Peyer's patch (tissue), 4 donors: ENCODE measurements at regions not wholly inside any gene's neighbourhood (a gene's known extent, or its start where the extent isn't known, plus 50 kb on each side); places are given as distances from the start of the nearest gene placed in this dataset.

Experiments used
- POLR2A ChIP-seq, 2 donors: fragments of 450-650 bp; IDR thresholded peaks; one replicate each; pipeline ENCODE4 v1.5.1; 2017; ENCODE audit warnings: antibody characterized with exemption in 2 of 2, mild to moderate bottlenecking in 2 of 2, moderate library complexity in 2 of 2
- TF ChIP-seq, protein P1 (sequence below), 6 experiments: fragments of 450-650 bp in 4 of 6; fragments of 200-600 bp in 2 of 6; sonication (generic) in 1 of 6; IDR thresholded peaks; one replicate each; pipeline ENCODE4 v1.5.1; 2017 to 2019; ENCODE audit warnings: antibody characterized with exemption in 6 of 6, mild to moderate bottlenecking in 3 of 6, moderate library complexity in 1 of 6

GRCh38 chr15:94858011-94858410 is 626.6 kb downstream of the MCTP2 start:
- TF ChIP-seq, protein P1, sequence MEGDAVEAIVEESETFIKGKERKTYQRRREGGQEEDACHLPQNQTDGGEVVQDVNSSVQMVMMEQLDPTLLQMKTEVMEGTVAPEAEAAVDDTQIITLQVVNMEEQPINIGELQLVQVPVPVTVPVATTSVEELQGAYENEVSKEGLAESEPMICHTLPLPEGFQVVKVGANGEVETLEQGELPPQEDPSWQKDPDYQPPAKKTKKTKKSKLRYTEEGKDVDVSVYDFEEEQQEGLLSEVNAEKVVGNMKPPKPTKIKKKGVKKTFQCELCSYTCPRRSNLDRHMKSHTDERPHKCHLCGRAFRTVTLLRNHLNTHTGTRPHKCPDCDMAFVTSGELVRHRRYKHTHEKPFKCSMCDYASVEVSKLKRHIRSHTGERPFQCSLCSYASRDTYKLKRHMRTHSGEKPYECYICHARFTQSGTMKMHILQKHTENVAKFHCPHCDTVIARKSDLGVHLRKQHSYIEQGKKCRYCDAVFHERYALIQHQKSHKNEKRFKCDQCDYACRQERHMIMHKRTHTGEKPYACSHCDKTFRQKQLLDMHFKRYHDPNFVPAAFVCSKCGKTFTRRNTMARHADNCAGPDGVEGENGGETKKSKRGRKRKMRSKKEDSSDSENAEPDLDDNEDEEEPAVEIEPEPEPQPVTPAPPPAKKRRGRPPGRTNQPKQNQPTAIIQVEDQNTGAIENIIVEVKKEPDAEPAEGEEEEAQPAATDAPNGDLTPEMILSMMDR (IDR thresholded peaks at IDR 0.05) = no peak
- TF ChIP-seq POLR2A (IDR thresholded peaks at IDR 0.05) = no peak
